NCI-H2081 treated with DMSO at 0.1 percent for 48 hours (cell line): ENCODE measurements at regions not wholly inside any gene's neighbourhood (a gene's known extent, or its start where the extent isn't known, plus 50 kb on each side); places are given as distances from the start of the nearest gene placed in this dataset.
"Not testable (repeated sequence)": the region's sequence is repeated elsewhere in the genome, so short reads cannot be mapped to it uniquely, and the experiment has no call there.

Source experiments
- DNase-seq: peaks from one replicate; lab custom pipeline; 2025; lab: John Stamatoyannopoulos, UW

GRCh38 chr2:37570773-37571586 lies 100.5 kb downstream of the CDC42EP3 start:
- no peak for DNase-seq

- no peak for DNase-seq
These were observed 99.8 kb downstream of the CDC42EP3 start for GRCh38 chr2:37571587-37572136.

GRCh38 chr2:37573451-37574388 lies 97.7 kb downstream of the CDC42EP3 start:
- no peak for DNase-seq

GRCh38 chr2:37575780-37576179 lies 95.7 kb downstream of the CDC42EP3 start:
- DNase-seq, result no peak

GRCh38 chr2:37576194-37576593 lies 95.2 kb downstream of the CDC42EP3 start:
- DNase-seq, result not testable (repeated sequence)

GRCh38 chr2:37576831-37577230 lies 94.6 kb downstream of the CDC42EP3 start:
- DNase-seq, result no peak

- no peak for DNase-seq
These were observed 92.2 kb downstream of the CDC42EP3 start for GRCh38 chr2:37579192-37579713.

- not testable (repeated sequence) for DNase-seq
These were observed 91.5 kb downstream of the CDC42EP3 start for GRCh38 chr2:37579949-37580348.

- DNase-seq, result no peak
These were observed 90.0 kb downstream of the CDC42EP3 start for GRCh38 chr2:37581433-37581832.

- DNase-seq, result peak; percentile 40
These were observed 88.8 kb downstream of the CDC42EP3 start for GRCh38 chr2:37582481-37583220.

GRCh38 chr2:37583402-37583801 lies 88.0 kb downstream of the CDC42EP3 start:
- DNase-seq, result no peak

- DNase-seq, result no peak
These were observed 87.6 kb downstream of the CDC42EP3 start for GRCh38 chr2:37583867-37584266.

- no peak for DNase-seq
These were observed 86.0 kb downstream of the CDC42EP3 start for GRCh38 chr2:37585295-37585908.

GRCh38 chr2:37585982-37586621 lies 85.3 kb downstream of the CDC42EP3 start:
- no peak for DNase-seq

- DNase-seq, result no peak
These were observed 84.7 kb downstream of the CDC42EP3 start for GRCh38 chr2:37586663-37587317.

GRCh38 chr2:37587817-37588216 lies 83.6 kb downstream of the CDC42EP3 start:
- no peak for DNase-seq

- DNase-seq, result no peak
These were observed 83.1 kb downstream of the CDC42EP3 start for GRCh38 chr2:37588316-37588777.

- DNase-seq, result no peak
These were observed 82.1 kb downstream of the CDC42EP3 start for GRCh38 chr2:37589298-37589697.

GRCh38 chr2:37590119-37590571 lies 81.3 kb downstream of the CDC42EP3 start:
- DNase-seq, result no peak
